Activated naive CD4-positive, alpha-beta T cell treated with anti-CD3 and anti-CD28 coated beads for 36 hours (primary cell): ENCODE measurements at regions not wholly inside any gene's neighbourhood (a gene's known extent, or its start where the extent isn't known, plus 50 kb on each side); places are given as distances from the start of the nearest gene placed in this dataset.

Experiments used
- CTCF ChIA-PET: fragments of 350-600 bp; sonication (Branson Sonifier 250); formaldehyde crosslinking; loops from one replicate; lab custom pipeline; 2021; ENCODE audit warnings: antibody characterized with exemption; lab: Charles Lee
- DNase-seq: peaks from one replicate; pipeline ENCODE4 v3.0.0-alpha.2; 2020
- H3K27ac Mint-ChIP-seq: one replicate; pipeline ENCODE4 v1.8.0; 2021; ENCODE audit warnings: mild to moderate bottlenecking, mixed read lengths
- H3K27me3 Mint-ChIP-seq: one replicate; pipeline ENCODE4 v1.8.0; 2021; ENCODE audit warnings: low read depth, mixed read lengths
- H3K36me3 Mint-ChIP-seq: one replicate; pipeline ENCODE4 v1.8.0; 2021; ENCODE audit warnings: low read depth, mixed read lengths
- H3K4me1 Mint-ChIP-seq: one replicate; pipeline ENCODE4 v1.8.0; 2021; ENCODE audit warnings: low read depth, mixed read lengths
- H3K4me3 Mint-ChIP-seq: one replicate; pipeline ENCODE4 v1.8.0; 2021; ENCODE audit warnings: mild to moderate bottlenecking, moderate library complexity, mixed read lengths
- H3K9me3 Mint-ChIP-seq: one replicate; pipeline ENCODE4 v1.8.0; 2021; ENCODE audit warnings: mixed read lengths
- intact Hi-C: fragments of 100-400 bp; cut with micrococcal nuclease; formaldehyde crosslinking; loops from one replicate; pipeline ENCODE4 v1.15.1; 2023

- peaks cover 8% of the 10 kb centered on the region for H3K4me1 Mint-ChIP-seq
- H3K4me3 Mint-ChIP-seq: no peak overlapping the region
- H3K27ac Mint-ChIP-seq: no peak overlapping the region
- H3K9me3 Mint-ChIP-seq: no peaks in the 10 kb centered on the region
- no peak for DNase-seq
- H3K27me3 Mint-ChIP-seq: no peaks in the 10 kb centered on the region
- no peaks in the 10 kb centered on the region for H3K36me3 Mint-ChIP-seq
- CTCF ChIA-PET: interaction anchor here (0.6 kb wide), 1 partner anchor 1002 kb away, joined by 3 read pairs; no protein-coding TSS in a partner anchor
- intact Hi-C loops: loop anchor here (10.0 kb wide), 1 partner anchor 200 kb away; no protein-coding TSS in a partner anchor
These were observed 1227.1 kb downstream of the NCAM2 start for GRCh38 chr21:22225299-22225698.

- intact Hi-C loops: no loop called here
- no peaks in the 10 kb centered on the region for H3K9me3 Mint-ChIP-seq
- H3K4me1 Mint-ChIP-seq: no peaks in the 10 kb centered on the region
- CTCF ChIA-PET: no interaction called here
- no peaks in the 10 kb centered on the region for H3K27me3 Mint-ChIP-seq
- no peak for DNase-seq
- H3K27ac Mint-ChIP-seq: no peak overlapping the region
- H3K36me3 Mint-ChIP-seq: no peaks in the 10 kb centered on the region
- no peak overlapping the region for H3K4me3 Mint-ChIP-seq
These were observed 1232.8 kb downstream of the NCAM2 start for GRCh38 chr21:22231013-22231412.

GRCh38 chr21:22235866-22236590 is 1237.8 kb downstream of the NCAM2 start:
- intact Hi-C loops: no loop called here
- Mint-ChIP-seq H3K4me3 (no peak overlapping the region), H3K4me1 (no peaks in the 10 kb centered on the region), H3K27ac (no peak overlapping the region), H3K27me3 (no peaks in the 10 kb centered on the region), H3K9me3 (no peaks in the 10 kb centered on the region), H3K36me3 (no peaks in the 10 kb centered on the region)
- DNase-seq: no peak
- CTCF ChIA-PET: no interaction called here

- no peak for DNase-seq
- H3K36me3 Mint-ChIP-seq: no peaks in the 10 kb centered on the region
- CTCF ChIA-PET: no interaction called here
These were observed 1246.3 kb downstream of the NCAM2 start for GRCh38 chr21:22244516-22244915.

GRCh38 chr21:22250355-22250754 is 1252.1 kb downstream of the NCAM2 start:
- H3K36me3 Mint-ChIP-seq: no peaks in the 10 kb centered on the region
- no peaks in the 10 kb centered on the region for H3K9me3 Mint-ChIP-seq
- intact Hi-C loops: loop anchor here (1.0 kb wide), 1 partner anchor 27 kb away; no protein-coding TSS in a partner anchor
- DNase-seq: no peak
- CTCF ChIA-PET: no interaction called here
- H3K4me1 Mint-ChIP-seq: peaks cover 4% of the 10 kb centered on the region
- no peak overlapping the region for H3K4me3 Mint-ChIP-seq
- H3K27me3 Mint-ChIP-seq: no peaks in the 10 kb centered on the region
- H3K27ac Mint-ChIP-seq: no peak overlapping the region

More at GRCh38 chr21:22244516-22244915, 1246.3 kb downstream of the NCAM2 start:
- Mint-ChIP-seq H3K27me3 (no peaks in the 10 kb centered on the region), H3K4me1 (no peaks in the 10 kb centered on the region), H3K9me3 (no peaks in the 10 kb centered on the region), H3K27ac (no peak overlapping the region), H3K4me3 (no peak overlapping the region)
- intact Hi-C loops: no loop called here

- no peak overlapping the region for H3K27ac Mint-ChIP-seq
- CTCF ChIA-PET: no interaction called here
- no peaks in the 10 kb centered on the region for H3K36me3 Mint-ChIP-seq
- H3K27me3 Mint-ChIP-seq: no peaks in the 10 kb centered on the region
- no peak overlapping the region for H3K4me3 Mint-ChIP-seq
- intact Hi-C loops: no loop called here
- H3K4me1 Mint-ChIP-seq: peaks cover 4% of the 10 kb centered on the region
- DNase-seq: no peak
- H3K9me3 Mint-ChIP-seq: no peaks in the 10 kb centered on the region
These were observed 1255.6 kb downstream of the NCAM2 start for GRCh38 chr21:22253761-22254160.

GRCh38 chr21:22258821-22259220 is 1260.6 kb downstream of the NCAM2 start:
- H3K9me3 Mint-ChIP-seq: no peaks in the 10 kb centered on the region
- CTCF ChIA-PET: no interaction called here
- no peak overlapping the region for H3K4me3 Mint-ChIP-seq
- no peak for DNase-seq
- intact Hi-C loops: no loop called here
- no peak overlapping the region for H3K27ac Mint-ChIP-seq
- no peaks in the 10 kb centered on the region for H3K4me1 Mint-ChIP-seq
- no peaks in the 10 kb centered on the region for H3K36me3 Mint-ChIP-seq
- H3K27me3 Mint-ChIP-seq: no peaks in the 10 kb centered on the region

GRCh38 chr21:22260274-22260673 is 1262.1 kb downstream of the NCAM2 start:
- intact Hi-C loops: loop anchor here (1.0 kb wide), 1 partner anchor 37 kb away; no protein-coding TSS in a partner anchor
- H3K27ac Mint-ChIP-seq: no peak overlapping the region
- CTCF ChIA-PET: no interaction called here
- no peak overlapping the region for H3K4me3 Mint-ChIP-seq
- no peaks in the 10 kb centered on the region for H3K27me3 Mint-ChIP-seq
- H3K9me3 Mint-ChIP-seq: no peaks in the 10 kb centered on the region
- no peaks in the 10 kb centered on the region for H3K36me3 Mint-ChIP-seq
- no peak for DNase-seq
- H3K4me1 Mint-ChIP-seq: no peaks in the 10 kb centered on the region

- intact Hi-C loops: no loop called here
- Mint-ChIP-seq H3K36me3 (no peaks in the 10 kb centered on the region), H3K27me3 (no peaks in the 10 kb centered on the region), H3K9me3 (peaks cover 1% of the 10 kb centered on the region), H3K27ac (no peak overlapping the region), H3K4me1 (no peaks in the 10 kb centered on the region), H3K4me3 (no peak overlapping the region)
- CTCF ChIA-PET: no interaction called here
- DNase-seq: no peak
These were observed 1265.7 kb downstream of the NCAM2 start for GRCh38 chr21:22263890-22264289.

- CTCF ChIA-PET: no interaction called here
These were observed 1279.1 kb downstream of the NCAM2 start for GRCh38 chr21:22277341-22277740.

GRCh38 chr21:22278366-22278765 is 1280.2 kb downstream of the NCAM2 start:
- no peaks in the 10 kb centered on the region for H3K4me1 Mint-ChIP-seq
- no peak overlapping the region for H3K4me3 Mint-ChIP-seq
- DNase-seq: no peak
- H3K27me3 Mint-ChIP-seq: no peaks in the 10 kb centered on the region
- intact Hi-C loops: no loop called here
- no peaks in the 10 kb centered on the region for H3K36me3 Mint-ChIP-seq
- H3K9me3 Mint-ChIP-seq: peaks cover 3% of the 10 kb centered on the region
- no peak overlapping the region for H3K27ac Mint-ChIP-seq
- CTCF ChIA-PET: interaction anchor here (0.6 kb wide), 1 partner anchor 72 kb away, joined by 3 read pairs; no protein-coding TSS in a partner anchor

More at GRCh38 chr21:22277341-22277740, 1279.1 kb downstream of the NCAM2 start:
- intact Hi-C loops: no loop called here
- no peak overlapping the region for H3K27ac Mint-ChIP-seq
- H3K9me3 Mint-ChIP-seq: peaks cover under 1% of the 10 kb centered on the region
- no peak overlapping the region for H3K4me3 Mint-ChIP-seq
- DNase-seq: no peak
- no peaks in the 10 kb centered on the region for H3K4me1 Mint-ChIP-seq
- H3K27me3 Mint-ChIP-seq: no peaks in the 10 kb centered on the region
- H3K36me3 Mint-ChIP-seq: no peaks in the 10 kb centered on the region

- no peaks in the 10 kb centered on the region for H3K36me3 Mint-ChIP-seq
- H3K4me3 Mint-ChIP-seq: no peak overlapping the region
- peaks cover 3% of the 10 kb centered on the region for H3K9me3 Mint-ChIP-seq
- no peak for DNase-seq
- H3K27me3 Mint-ChIP-seq: no peaks in the 10 kb centered on the region
- CTCF ChIA-PET: no interaction called here
- H3K4me1 Mint-ChIP-seq: no peaks in the 10 kb centered on the region
- no peak overlapping the region for H3K27ac Mint-ChIP-seq
- intact Hi-C loops: no loop called here
These were observed 1282.6 kb downstream of the NCAM2 start for GRCh38 chr21:22280851-22281250.

GRCh38 chr21:22288885-22289499 is 1290.8 kb downstream of the NCAM2 start:
- DNase-seq: no peak
- no peaks in the 10 kb centered on the region for H3K4me1 Mint-ChIP-seq
- intact Hi-C loops: no loop called here
- H3K36me3 Mint-ChIP-seq: no peaks in the 10 kb centered on the region
- H3K4me3 Mint-ChIP-seq: no peak overlapping the region
- H3K27ac Mint-ChIP-seq: no peak overlapping the region
- H3K27me3 Mint-ChIP-seq: no peaks in the 10 kb centered on the region
- CTCF ChIA-PET: no interaction called here
- peaks cover 8% of the 10 kb centered on the region for H3K9me3 Mint-ChIP-seq
